Keratinocyte (primary cell): ENCODE measurements at regions not wholly inside any gene's neighbourhood (a gene's known extent, or its start where the extent isn't known, plus 50 kb on each side); places are given as distances from the start of the nearest gene placed in this dataset.

ENCODE experiments used
- DNase-seq: peaks from one replicate; pipeline ENCODE4 v3.0.0-alpha.2; 2011; ENCODE audit warnings: low read depth, missing footprints, low spot score
- FAIRE-seq: peaks from 2 replicates; lab custom pipeline; 2011; peaks lifted over from hg19 to GRCh38; lab: Jason Lieb, UNC
- H2AFZ ChIP-seq: 2 replicates; pipeline ENCODE4 v1.6.0; 2012; ENCODE audit warnings: low read length, control low read depth, inconsistent platforms; ENCODE audit not compliant: control insufficient read depth
- H3K27ac ChIP-seq: 2 replicates; pipeline ENCODE4 v1.5.1; 2011; ENCODE audit warnings: low read length; ENCODE audit not compliant: control insufficient read depth, insufficient read depth
- H3K27me3 ChIP-seq: 3 replicates; pipeline ENCODE4 v1.6.0; 2011; ENCODE audit warnings: low read length; ENCODE audit not compliant: control insufficient read depth, insufficient read depth; ENCODE audit errors: extremely low read depth
- H3K36me3 ChIP-seq, 2 experiments: 2 replicates in 1 of 2; 3 replicates in 1 of 2; pipeline ENCODE4 v1.5.1; 2011; ENCODE audit warnings: low read length in 2 of 2, mild to moderate bottlenecking in 1 of 2; ENCODE audit not compliant: control insufficient read depth in 2 of 2, insufficient read depth in 2 of 2; ENCODE audit errors: extremely low read depth in 1 of 2
- H3K4me1 ChIP-seq: 3 replicates; pipeline ENCODE4 v1.5.1; 2011; ENCODE audit warnings: low read length; ENCODE audit not compliant: control insufficient read depth, insufficient read depth; ENCODE audit errors: extremely low read depth
- H3K4me2 ChIP-seq: 3 replicates; pipeline ENCODE4 v1.6.0; 2011; ENCODE audit warnings: low read depth, low read length; ENCODE audit not compliant: control insufficient read depth, insufficient read depth; ENCODE audit errors: extremely low read depth
- H3K4me3 ChIP-seq, 3 experiments: fragments of 200-600 bp in 1 of 3; sonication (generic) in 1 of 3; 2 replicates in 2 of 3; 3 replicates in 1 of 3; pipeline ENCODE4 v1.5.1; 2011 to 2016; ENCODE audit warnings: low read length in 3 of 3, mild to moderate bottlenecking in 3 of 3, control low read depth in 2 of 3, inconsistent platforms in 1 of 3, low read depth in 1 of 3, mixed read lengths in 1 of 3, mixed run types in 1 of 3, moderate library complexity in 1 of 3; ENCODE audit not compliant: control insufficient read depth in 2 of 3, insufficient read depth in 2 of 3; ENCODE audit errors: extremely low read depth in 1 of 3
- H3K79me2 ChIP-seq: 2 replicates; pipeline ENCODE4 v1.6.0; 2012; ENCODE audit warnings: low read length; ENCODE audit not compliant: control insufficient read depth, insufficient read depth
- H3K9ac ChIP-seq: 3 replicates; pipeline ENCODE4 v1.6.0; 2011; ENCODE audit warnings: low read length; ENCODE audit not compliant: control insufficient read depth, insufficient read depth; ENCODE audit errors: extremely low read depth
- H3K9me1 ChIP-seq: 3 replicates; pipeline ENCODE4 v1.6.0; 2011; ENCODE audit warnings: low read length; ENCODE audit not compliant: control insufficient read depth, insufficient read depth; ENCODE audit errors: extremely low read depth
- H3K9me3 ChIP-seq: 2 replicates; pipeline ENCODE4 v1.5.1; 2012; ENCODE audit warnings: low read depth, low read length; ENCODE audit not compliant: control insufficient read depth
- H4K20me1 ChIP-seq: 3 replicates; pipeline ENCODE4 v1.6.0; 2011; ENCODE audit warnings: low read length; ENCODE audit not compliant: control insufficient read depth, insufficient read depth; ENCODE audit errors: extremely low read depth
- EZH2 ChIP-seq: IDR thresholded peaks from one replicate; pipeline ENCODE4 v1.6.1; 2012; ENCODE audit warnings: inconsistent platforms, mild to moderate bottlenecking, low read length, moderate library complexity
- dilution Hi-C: fragments of 300-500 bp; cut with MboI; formaldehyde crosslinking; loops from one replicate; pipeline ENCODE4 v1.7.0; 2020; ENCODE audit warnings: low sequenced_read_pairs; ENCODE audit not compliant: extremely low pct_ligation_motif_present
- TF ChIP-seq, protein P1 (sequence below), 3 experiments: IDR thresholded peaks in 1 of 3; conservative IDR thresholded peaks in 1 of 3; optimal IDR thresholded peaks in 1 of 3; 2 replicates in 2 of 3; 3 replicates in 1 of 3; pipeline versions ENCODE3 to v1.5.1; 2011; ENCODE audit warnings: low read length in 3 of 3, mild to moderate bottlenecking in 3 of 3, moderate library complexity in 2 of 3, control low read depth in 1 of 3, inconsistent platforms in 1 of 3; ENCODE audit not compliant: insufficient read depth in 2 of 3; ENCODE audit errors: extremely low read depth in 1 of 3

DNA sequence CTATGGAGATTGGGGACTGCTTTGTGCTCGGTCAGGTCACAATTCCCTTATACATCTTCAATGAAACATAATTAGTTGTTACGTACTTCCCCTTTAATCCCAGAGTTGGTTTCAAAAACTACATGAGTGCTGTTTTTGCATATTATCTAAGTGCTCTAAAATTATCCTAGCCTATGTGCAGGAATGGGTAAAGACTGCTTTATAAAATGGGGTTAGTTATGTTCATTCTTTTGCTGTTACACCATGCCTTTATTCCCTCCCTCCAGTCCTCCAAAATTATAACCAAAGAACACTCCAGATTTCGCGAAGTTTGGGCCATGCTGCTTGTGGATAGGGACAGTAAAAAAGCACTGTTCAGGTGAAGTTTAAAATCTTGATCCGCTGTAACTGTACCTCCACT lies 173.9 kb upstream of the SNX7 start:
- Histone ChIP-seq H2AFZ (no peak overlapping the region), H3K4me2 (no peak overlapping the region), H3K9me1 (no peaks in the 10 kb centered on the region), H3K27ac (no peak overlapping the region), H3K4me3 (no peak overlapping the region), H3K9me3 (no peaks in the 10 kb centered on the region), H3K27me3 (no peaks in the 10 kb centered on the region), H3K79me2 (no peaks in the 10 kb centered on the region), H3K36me3 (no peaks in the 10 kb centered on the region), H3K9ac (no peak overlapping the region), H4K20me1 (no peaks in the 10 kb centered on the region), H3K4me1 (no peaks in the 10 kb centered on the region)
- dilution Hi-C loops = no loop called here
- DNase-seq = no peak
- FAIRE-seq = no peak
- TF ChIP-seq, protein P1, sequence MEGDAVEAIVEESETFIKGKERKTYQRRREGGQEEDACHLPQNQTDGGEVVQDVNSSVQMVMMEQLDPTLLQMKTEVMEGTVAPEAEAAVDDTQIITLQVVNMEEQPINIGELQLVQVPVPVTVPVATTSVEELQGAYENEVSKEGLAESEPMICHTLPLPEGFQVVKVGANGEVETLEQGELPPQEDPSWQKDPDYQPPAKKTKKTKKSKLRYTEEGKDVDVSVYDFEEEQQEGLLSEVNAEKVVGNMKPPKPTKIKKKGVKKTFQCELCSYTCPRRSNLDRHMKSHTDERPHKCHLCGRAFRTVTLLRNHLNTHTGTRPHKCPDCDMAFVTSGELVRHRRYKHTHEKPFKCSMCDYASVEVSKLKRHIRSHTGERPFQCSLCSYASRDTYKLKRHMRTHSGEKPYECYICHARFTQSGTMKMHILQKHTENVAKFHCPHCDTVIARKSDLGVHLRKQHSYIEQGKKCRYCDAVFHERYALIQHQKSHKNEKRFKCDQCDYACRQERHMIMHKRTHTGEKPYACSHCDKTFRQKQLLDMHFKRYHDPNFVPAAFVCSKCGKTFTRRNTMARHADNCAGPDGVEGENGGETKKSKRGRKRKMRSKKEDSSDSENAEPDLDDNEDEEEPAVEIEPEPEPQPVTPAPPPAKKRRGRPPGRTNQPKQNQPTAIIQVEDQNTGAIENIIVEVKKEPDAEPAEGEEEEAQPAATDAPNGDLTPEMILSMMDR (optimal IDR thresholded peaks at IDR 0.05 in 1 of 3, IDR thresholded peaks at IDR 0.05 in 1 of 3, conservative IDR thresholded peaks at IDR 0.05 in 1 of 3; ENCODE audit: extremely low read depth in 1 of 3, insufficient read depth in 2 of 3, low read length in 3 of 3) = no peak
- no peak for TF ChIP-seq EZH2

DNA sequence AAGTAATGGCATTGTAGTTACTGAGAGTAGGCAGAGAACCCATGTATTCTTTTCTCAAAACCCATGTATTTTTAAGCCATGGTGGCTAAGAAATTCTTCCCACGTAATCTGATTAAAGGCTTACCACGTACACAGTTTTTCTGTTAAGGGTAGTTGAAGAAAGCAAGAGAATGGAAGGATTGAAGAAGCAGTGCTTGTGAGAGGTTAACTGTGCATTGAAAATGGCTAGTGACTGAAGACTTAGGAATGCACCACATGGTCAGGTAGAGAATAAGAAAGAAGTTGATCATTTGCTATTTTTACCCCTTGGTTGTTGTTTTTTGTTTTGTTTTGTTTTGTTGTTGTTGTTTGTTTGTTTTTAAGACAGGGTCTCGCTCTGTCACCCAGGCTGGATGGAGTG lies 178.9 kb upstream of the SNX7 start:
- no peak for TF ChIP-seq EZH2
- TF ChIP-seq, protein P1 (optimal IDR thresholded peaks at IDR 0.05 in 1 of 3, IDR thresholded peaks at IDR 0.05 in 1 of 3, conservative IDR thresholded peaks at IDR 0.05 in 1 of 3; ENCODE audit: extremely low read depth in 1 of 3, insufficient read depth in 2 of 3, low read length in 3 of 3) = no peak
- H3K9me3 ChIP-seq = no peaks in the 10 kb centered on the region
- H3K4me1 ChIP-seq = peaks cover 3% of the 10 kb centered on the region
- H3K27me3 ChIP-seq = no peaks in the 10 kb centered on the region
- no peaks in the 10 kb centered on the region for H4K20me1 ChIP-seq
- DNase-seq (no peak), FAIRE-seq (no peak)
- H3K27ac ChIP-seq = no peak overlapping the region
- dilution Hi-C loops = no loop called here
- no peak overlapping the region for H3K4me3 ChIP-seq
- H3K9me1 ChIP-seq = no peaks in the 10 kb centered on the region
- H2AFZ ChIP-seq = no peak overlapping the region
- no peaks in the 10 kb centered on the region for H3K79me2 ChIP-seq
- no peak overlapping the region for H3K4me2 ChIP-seq
- no peaks in the 10 kb centered on the region for H3K36me3 ChIP-seq
- no peak overlapping the region for H3K9ac ChIP-seq
